NCI-H69 (cell line): ENCODE measurements at regions not wholly inside any gene's neighbourhood (a gene's known extent, or its start where the extent isn't known, plus 50 kb on each side); places are given as distances from the start of the nearest gene placed in this dataset.

Experiments used
- DNase-seq: peaks from one replicate; lab custom pipeline; 2025; lab: John Stamatoyannopoulos, UW

DNA sequence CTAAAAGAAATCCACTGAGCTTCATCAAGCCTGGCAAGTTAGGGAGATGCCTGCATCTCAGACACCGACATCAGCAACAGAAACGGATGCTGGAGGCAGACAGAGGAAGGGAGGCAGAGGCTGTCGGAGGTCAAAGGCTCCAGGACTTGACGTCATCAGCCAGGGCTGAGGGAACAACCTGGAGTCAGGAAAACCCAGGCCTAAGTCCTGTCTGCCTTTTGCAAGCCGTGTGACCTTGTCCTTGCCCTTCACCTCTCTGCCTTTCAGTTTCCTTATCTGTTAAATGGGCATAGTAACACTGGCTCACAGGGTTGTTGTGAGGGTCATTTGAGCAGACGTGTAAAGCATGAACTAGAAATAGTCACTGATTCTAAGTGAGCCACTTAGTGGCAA is 194.2 kb downstream of the BCL11B start:
- DNase-seq = no peak

GRCh38 chr14:99078426-99078825 is 193.6 kb downstream of the BCL11B start:
- DNase-seq = no peak

GRCh38 chr14:99079061-99079727 is 192.8 kb downstream of the BCL11B start:
- no peak for DNase-seq

DNA sequence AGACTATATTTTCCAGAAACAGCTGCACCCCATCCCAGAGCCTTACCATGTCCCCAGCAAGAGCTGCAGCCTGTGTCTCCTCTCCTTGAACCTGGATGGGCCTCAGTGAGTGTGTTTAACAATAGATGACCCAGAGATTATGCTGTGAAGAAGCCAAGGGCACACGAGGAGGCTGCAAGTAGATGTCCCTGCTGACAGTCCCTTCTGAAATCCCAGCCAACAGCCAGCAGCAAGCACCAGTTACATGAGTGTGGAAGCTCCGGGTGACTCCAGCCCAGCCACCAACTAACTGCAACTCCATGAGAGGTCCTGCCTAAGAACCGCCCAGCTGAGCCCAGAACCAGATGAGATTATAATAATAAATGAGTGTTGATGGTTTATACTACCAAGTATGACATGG is 191.7 kb downstream of the BCL11B start:
- no peak for DNase-seq

DNA sequence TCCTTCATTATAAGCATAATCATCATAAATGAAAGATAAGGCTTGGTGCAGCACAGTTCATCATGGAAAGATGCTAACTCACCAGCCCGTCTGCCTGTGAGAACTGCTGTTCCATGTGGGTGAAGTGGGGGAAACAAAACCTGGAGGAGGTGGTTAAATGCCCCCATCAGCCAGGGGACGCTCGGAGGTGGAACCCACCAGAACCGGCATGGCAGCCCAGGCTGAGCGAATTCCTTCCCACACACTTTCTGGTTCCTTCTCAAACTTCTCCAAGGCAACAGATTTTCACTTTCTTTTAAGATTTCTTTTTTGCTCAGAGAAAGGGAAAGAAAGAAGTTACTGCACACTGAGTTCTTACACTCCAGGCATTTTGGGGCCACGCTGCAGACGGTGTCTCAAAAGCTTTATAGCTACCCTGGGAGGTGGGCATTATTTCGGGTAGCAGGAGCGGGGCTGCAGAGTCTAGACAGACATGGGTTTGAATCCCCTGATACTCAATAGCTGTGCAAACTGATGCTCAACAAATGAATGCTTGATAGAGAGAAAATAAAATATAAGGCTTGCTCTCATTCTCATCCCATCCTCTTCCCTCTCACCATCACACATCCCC is 190.7 kb downstream of the BCL11B start:
- no peak for DNase-seq

DNA sequence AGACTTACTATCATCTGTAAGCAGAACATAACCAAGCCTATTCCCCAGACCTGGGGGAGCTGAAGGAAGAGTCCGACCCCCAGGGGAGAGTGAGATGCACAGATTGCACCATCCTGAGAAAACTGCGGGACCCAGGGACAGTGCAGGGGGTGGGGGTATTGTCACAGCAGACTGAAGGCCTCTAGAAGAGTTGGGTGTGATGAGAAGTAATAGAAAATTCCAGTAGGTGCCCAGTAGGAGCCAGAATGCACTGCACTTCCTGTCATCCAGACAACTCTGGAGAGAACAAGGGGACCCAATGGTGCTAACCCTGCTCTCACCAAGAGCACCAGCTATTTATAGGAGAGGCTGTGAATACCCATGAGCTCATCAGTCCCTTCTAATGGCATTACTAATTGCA is 190.1 kb downstream of the BCL11B start:
- DNase-seq = no peak

GRCh38 chr14:99093532-99094517 is 178.2 kb downstream of the BCL11B start:
- peak; percentile 30 for DNase-seq

DNA sequence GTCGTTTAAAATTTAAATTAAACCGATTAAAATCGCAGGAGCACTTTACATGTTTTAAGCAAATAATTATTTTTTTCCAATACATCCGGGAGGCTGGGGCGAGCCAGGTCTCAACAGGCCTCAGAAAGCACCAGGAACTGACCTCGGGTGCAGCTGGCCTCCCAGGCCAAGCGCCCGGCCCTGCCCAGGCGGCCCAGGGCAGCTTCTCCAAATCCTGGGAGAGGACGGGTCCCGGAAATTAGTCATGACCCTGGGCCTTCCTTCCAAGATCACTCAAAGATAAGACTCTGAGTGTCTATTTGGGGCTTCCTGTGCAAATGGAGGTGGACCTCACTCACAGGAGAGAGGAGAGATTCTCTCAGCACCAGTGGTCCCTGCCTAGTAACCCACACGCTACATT is 177.1 kb downstream of the BCL11B start:
- DNase-seq = no peak

DNA sequence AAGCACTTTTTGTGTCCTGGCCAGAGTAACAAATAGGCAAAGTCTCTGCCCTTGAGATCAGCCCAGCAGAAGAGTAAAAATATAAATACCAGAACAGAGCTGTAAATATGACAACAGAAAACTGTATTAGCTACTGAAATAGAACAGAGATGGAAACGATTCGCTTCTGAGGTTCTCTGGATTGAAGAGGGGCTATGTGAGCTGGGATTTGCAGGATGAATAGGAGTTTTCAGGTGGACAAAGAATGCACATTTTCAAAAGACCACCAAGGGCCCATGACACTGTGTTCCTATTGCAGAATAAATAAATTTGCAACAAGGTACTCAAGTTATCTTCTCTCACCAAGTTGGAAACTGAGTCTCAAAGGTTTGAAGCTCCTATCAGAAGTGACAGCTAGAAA is 176.6 kb downstream of the BCL11B start:
- DNase-seq = no peak

DNA sequence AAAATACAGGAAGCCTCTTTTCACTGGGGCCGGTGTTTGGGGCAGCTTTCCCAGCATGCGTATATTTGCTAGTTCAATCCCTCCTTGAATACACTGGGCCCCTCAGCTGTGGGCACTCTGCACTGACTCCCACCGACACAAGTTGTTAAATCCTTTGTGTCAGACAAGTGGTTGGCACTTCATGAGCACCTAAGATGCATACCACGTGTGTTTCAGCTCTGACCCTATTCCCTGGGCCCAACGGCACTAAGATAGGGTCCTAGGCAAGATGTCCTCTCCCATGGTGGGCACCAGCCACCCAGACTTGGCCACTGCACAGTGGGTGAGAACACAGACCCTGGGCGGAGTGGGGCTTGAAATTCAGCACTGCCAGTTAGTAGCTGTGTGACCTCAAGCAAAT is 173.8 kb downstream of the BCL11B start:
- DNase-seq = no peak

DNA sequence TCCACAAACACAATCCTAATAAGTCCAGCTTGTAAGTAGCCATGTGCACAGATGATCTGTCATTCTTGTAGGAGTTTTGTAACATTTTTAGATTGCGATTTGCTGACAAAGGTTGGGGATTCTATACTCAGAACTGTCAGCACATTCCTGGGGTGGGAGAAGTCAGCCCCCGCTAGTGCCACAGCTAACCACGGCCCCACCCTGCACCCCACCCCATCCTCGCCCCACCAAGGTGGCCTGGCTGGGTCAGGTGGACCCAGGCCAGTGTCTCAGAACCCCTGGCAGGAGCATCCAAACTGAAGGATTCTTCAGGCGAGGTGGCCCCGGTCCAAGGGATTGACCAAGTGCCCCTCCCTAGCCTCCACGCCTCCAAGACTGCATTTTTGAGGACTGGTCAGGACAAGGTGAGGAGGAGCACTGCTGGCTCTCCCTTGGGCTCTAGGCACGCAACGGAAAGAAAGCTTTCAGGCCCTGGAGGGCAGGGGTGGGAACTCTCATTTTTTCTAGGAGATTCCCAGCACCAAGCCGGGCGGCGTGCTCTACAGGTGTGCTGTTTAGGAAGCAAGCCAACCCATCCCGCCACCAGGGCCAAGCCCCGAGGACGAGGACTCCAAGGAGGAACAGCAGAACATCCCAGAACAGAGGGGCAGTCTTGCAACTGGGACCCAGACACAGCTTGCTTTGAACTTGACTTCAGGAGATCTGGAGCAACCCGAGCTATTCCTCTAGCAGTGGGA is 172.8 kb downstream of the BCL11B start:
- no peak for DNase-seq

- DNase-seq = no peak
Measured at GRCh38 chr14:99100497-99101270, 171.3 kb downstream of the BCL11B start.

- no peak for DNase-seq
Measured at GRCh38 chr14:99101855-99102461, 170.0 kb downstream of the BCL11B start.

- DNase-seq = no peak
Measured at GRCh38 chr14:99116741-99117295, 155.2 kb downstream of the BCL11B start.

GRCh38 chr14:99117671-99118045 is 154.3 kb downstream of the BCL11B start:
- DNase-seq = no peak

GRCh38 chr14:99118046-99118721 is 153.8 kb downstream of the BCL11B start:
- DNase-seq = no peak

- no peak for DNase-seq
Measured at GRCh38 chr14:99118946-99119345, 153.1 kb downstream of the BCL11B start.
